GM12878 (cell line): ENCODE measurements at regions not wholly inside any gene's neighbourhood (a gene's known extent, or its start where the extent isn't known, plus 50 kb on each side); places are given as distances from the start of the nearest gene placed in this dataset.

Experiments used
- CHD2 ChIP-seq: IDR thresholded peaks from 2 replicates; pipeline ENCODE4 v1.6.1; 2011; ENCODE audit warnings: low read depth, low read length, improper control_type of control experiment, borderline replicate concordance
- GATAD2B ChIP-seq: fragments of 450-650 bp; conservative IDR thresholded peaks from 2 replicates; pipeline ENCODE4 v1.6.1; 2017; ENCODE audit warnings: low read depth, mild to moderate bottlenecking, moderate library complexity
- IRF4 ChIP-seq: IDR thresholded peaks from 2 replicates; pipeline ENCODE4 v1.6.1; 2011; ENCODE audit warnings: low read depth, low read length
- MEF2B ChIP-seq: fragments of 450-650 bp; IDR thresholded peaks from 2 replicates; pipeline ENCODE4 v1.6.1; 2018; ENCODE audit warnings: mild to moderate bottlenecking, moderate library complexity; ENCODE audit not compliant: partially characterized antibody, poor library complexity, severe bottlenecking
- NR2C2 ChIP-seq: IDR thresholded peaks from 2 replicates; pipeline ENCODE4 v1.6.1; 2011; ENCODE audit warnings: borderline replicate concordance, low read depth; ENCODE audit not compliant: control insufficient read depth, insufficient read length
- POLR2A ChIP-seq: IDR thresholded peaks from 2 replicates; pipeline ENCODE4 v1.6.1; 2011; ENCODE audit warnings: low read depth, mild to moderate bottlenecking, low read length
- TF ChIP-seq, protein P1 (sequence below), 3 experiments: IDR thresholded peaks in 2 of 3; conservative IDR thresholded peaks in 1 of 3; 2 replicates each; pipeline ENCODE4 v1.5.1; 2011; ENCODE audit warnings: low read depth in 3 of 3, low read length in 3 of 3, mild to moderate bottlenecking in 3 of 3, control low read depth in 2 of 3, moderate library complexity in 2 of 3, inconsistent platforms in 1 of 3, mixed read lengths in 1 of 3; ENCODE audit not compliant: control insufficient read depth in 2 of 3, insufficient read depth in 1 of 3; ENCODE audit errors: extremely low read depth in 1 of 3
- TF ChIP-seq, protein P2 (sequence below): IDR thresholded peaks from 2 replicates; pipeline ENCODE4 v1.6.1; 2012; ENCODE audit warnings: low read depth, low read length, improper control_type of control experiment

DNA sequence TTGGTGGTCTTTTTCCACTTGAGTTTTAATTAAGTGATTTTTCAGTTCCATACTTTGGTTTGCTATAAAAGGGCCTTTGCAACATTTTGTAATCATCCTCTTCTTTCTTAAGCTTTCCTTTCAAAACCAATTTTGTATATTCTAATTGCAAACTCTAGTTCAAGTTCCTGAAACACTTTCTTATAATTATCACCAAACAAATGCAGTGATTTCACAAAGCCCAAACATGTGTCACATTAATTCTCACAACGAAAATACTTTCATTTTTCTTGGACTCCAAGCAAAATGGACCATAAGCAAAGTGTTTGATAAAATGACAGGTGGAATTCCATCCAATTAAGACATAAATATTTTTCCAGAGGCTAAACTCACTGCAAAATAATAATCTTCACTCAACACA is 188.2 kb upstream of the IRX5 start:
- TF ChIP-seq NR2C2 (no peak), POLR2A (no peak), MEF2B (no peak), CHD2 (no peak), IRF4 (no peak), GATAD2B (no peak)
- TF ChIP-seq, protein P1, sequence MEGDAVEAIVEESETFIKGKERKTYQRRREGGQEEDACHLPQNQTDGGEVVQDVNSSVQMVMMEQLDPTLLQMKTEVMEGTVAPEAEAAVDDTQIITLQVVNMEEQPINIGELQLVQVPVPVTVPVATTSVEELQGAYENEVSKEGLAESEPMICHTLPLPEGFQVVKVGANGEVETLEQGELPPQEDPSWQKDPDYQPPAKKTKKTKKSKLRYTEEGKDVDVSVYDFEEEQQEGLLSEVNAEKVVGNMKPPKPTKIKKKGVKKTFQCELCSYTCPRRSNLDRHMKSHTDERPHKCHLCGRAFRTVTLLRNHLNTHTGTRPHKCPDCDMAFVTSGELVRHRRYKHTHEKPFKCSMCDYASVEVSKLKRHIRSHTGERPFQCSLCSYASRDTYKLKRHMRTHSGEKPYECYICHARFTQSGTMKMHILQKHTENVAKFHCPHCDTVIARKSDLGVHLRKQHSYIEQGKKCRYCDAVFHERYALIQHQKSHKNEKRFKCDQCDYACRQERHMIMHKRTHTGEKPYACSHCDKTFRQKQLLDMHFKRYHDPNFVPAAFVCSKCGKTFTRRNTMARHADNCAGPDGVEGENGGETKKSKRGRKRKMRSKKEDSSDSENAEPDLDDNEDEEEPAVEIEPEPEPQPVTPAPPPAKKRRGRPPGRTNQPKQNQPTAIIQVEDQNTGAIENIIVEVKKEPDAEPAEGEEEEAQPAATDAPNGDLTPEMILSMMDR (IDR thresholded peaks at IDR 0.05 in 2 of 3, conservative IDR thresholded peaks at IDR 0.05 in 1 of 3; ENCODE audit: control insufficient read depth in 2 of 3, extremely low read depth in 1 of 3, insufficient read depth in 1 of 3, low read depth in 3 of 3, low read length in 3 of 3): no peak
- TF ChIP-seq, protein P2, sequence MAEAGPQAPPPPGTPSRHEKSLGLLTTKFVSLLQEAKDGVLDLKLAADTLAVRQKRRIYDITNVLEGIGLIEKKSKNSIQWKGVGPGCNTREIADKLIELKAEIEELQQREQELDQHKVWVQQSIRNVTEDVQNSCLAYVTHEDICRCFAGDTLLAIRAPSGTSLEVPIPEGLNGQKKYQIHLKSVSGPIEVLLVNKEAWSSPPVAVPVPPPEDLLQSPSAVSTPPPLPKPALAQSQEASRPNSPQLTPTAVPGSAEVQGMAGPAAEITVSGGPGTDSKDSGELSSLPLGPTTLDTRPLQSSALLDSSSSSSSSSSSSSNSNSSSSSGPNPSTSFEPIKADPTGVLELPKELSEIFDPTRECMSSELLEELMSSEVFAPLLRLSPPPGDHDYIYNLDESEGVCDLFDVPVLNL: no peak
